H9 (cell line): ENCODE measurements at regions not wholly inside any gene's neighbourhood (a gene's known extent, or its start where the extent isn't known, plus 50 kb on each side); places are given as distances from the start of the nearest gene placed in this dataset.

ENCODE experiments used
- DNase-seq: peaks from one replicate; pipeline ENCODE4 v3.0.0-alpha.2; 2017
- H2AFZ ChIP-seq: one replicate; pipeline ENCODE4 v1.6.1; 2013; ENCODE audit warnings: mild to moderate bottlenecking, low read length, control low read depth, moderate library complexity
- H2AK5ac ChIP-seq: 2 replicates; pipeline ENCODE4 v1.6.1; 2013; ENCODE audit warnings: low read length, control low read depth, mixed read lengths; ENCODE audit not compliant: insufficient read length
- H2BK120ac ChIP-seq: one replicate; pipeline ENCODE4 v1.6.1; 2013; ENCODE audit warnings: low read depth, mild to moderate bottlenecking, low read length, control low read depth, inconsistent platforms; ENCODE audit not compliant: poor library complexity, severe bottlenecking
- H2BK12ac ChIP-seq: 2 replicates; pipeline ENCODE4 v1.6.1; 2013; ENCODE audit warnings: low read length, control low read depth, mixed read lengths, low read depth; ENCODE audit not compliant: insufficient read length
- H2BK15ac ChIP-seq: 2 replicates; pipeline ENCODE4 v1.6.1; 2013; ENCODE audit warnings: low read depth, low read length, control low read depth
- H2BK20ac ChIP-seq: one replicate; pipeline ENCODE4 v1.6.1; 2013; ENCODE audit warnings: low read depth, mild to moderate bottlenecking, low read length, control low read depth, inconsistent platforms; ENCODE audit not compliant: poor library complexity, severe bottlenecking
- H2BK5ac ChIP-seq: 2 replicates; pipeline ENCODE4 v1.6.1; 2013; ENCODE audit warnings: low read length, control low read depth, mixed read lengths; ENCODE audit not compliant: insufficient read length
- H3K14ac ChIP-seq: 2 replicates; pipeline ENCODE4 v1.6.1; 2013; ENCODE audit warnings: low read length, control low read depth; ENCODE audit not compliant: insufficient read depth
- H3K18ac ChIP-seq: 2 replicates; pipeline ENCODE4 v1.6.1; 2013; ENCODE audit warnings: low read depth, mild to moderate bottlenecking, mixed read lengths, low read length, control low read depth; ENCODE audit not compliant: insufficient read length
- H3K23ac ChIP-seq: 2 replicates; pipeline ENCODE4 v1.6.1; 2013; ENCODE audit warnings: low read length, control low read depth, mixed read lengths, low read depth; ENCODE audit not compliant: insufficient read length
- H3K23me2 ChIP-seq: 2 replicates; pipeline ENCODE4 v1.6.1; 2013; ENCODE audit warnings: low read depth, mild to moderate bottlenecking, mixed read lengths, low read length, control low read depth; ENCODE audit not compliant: insufficient read length, poor library complexity, severe bottlenecking
- H3K27ac ChIP-seq: 2 replicates; pipeline ENCODE4 v1.5.1; 2013; ENCODE audit warnings: low read length, control low read depth, mixed read lengths, low read depth; ENCODE audit not compliant: insufficient read length
- H3K27me3 ChIP-seq: 2 replicates; pipeline ENCODE4 v1.6.1; 2013; ENCODE audit warnings: low read length, control low read depth, inconsistent platforms; ENCODE audit not compliant: insufficient read depth
- H3K4ac ChIP-seq: 2 replicates; pipeline ENCODE4 v1.6.1; 2013; ENCODE audit warnings: low read depth, mild to moderate bottlenecking, control low read depth, inconsistent platforms, low read length, moderate library complexity
- H3K4me1 ChIP-seq: 2 replicates; pipeline ENCODE4 v1.6.1; 2013; ENCODE audit warnings: low read length, control low read depth, inconsistent platforms; ENCODE audit not compliant: insufficient read depth
- H3K4me2 ChIP-seq: 2 replicates; pipeline ENCODE4 v1.6.1; 2013; ENCODE audit warnings: low read length, control low read depth, mixed read lengths; ENCODE audit not compliant: insufficient read length, insufficient read depth
- H3K56ac ChIP-seq: 2 replicates; pipeline ENCODE4 v1.6.1; 2013; ENCODE audit warnings: low read depth, mild to moderate bottlenecking, mixed read lengths, low read length, control low read depth; ENCODE audit not compliant: insufficient read length
- H3K79me1 ChIP-seq: 2 replicates; pipeline ENCODE4 v1.6.1; 2013; ENCODE audit warnings: low read depth, mild to moderate bottlenecking, moderate library complexity, low read length, control low read depth, inconsistent platforms; ENCODE audit not compliant: insufficient read depth, poor library complexity, severe bottlenecking
- H3K79me2 ChIP-seq: 2 replicates; pipeline ENCODE4 v1.6.1; 2013; ENCODE audit warnings: low read length, control low read depth, inconsistent platforms; ENCODE audit not compliant: insufficient read depth
- H3K9ac ChIP-seq: 2 replicates; pipeline ENCODE4 v1.6.1; 2013; ENCODE audit warnings: low read length, control low read depth, mixed read lengths; ENCODE audit not compliant: insufficient read length; ENCODE audit errors: extremely low read depth
- H3K9me3 ChIP-seq: one replicate; pipeline ENCODE4 v1.6.1; 2013; ENCODE audit warnings: low read depth, low read length, inconsistent platforms; ENCODE audit not compliant: control insufficient read depth
- H3T11ph ChIP-seq: one replicate; pipeline ENCODE4 v1.6.1; 2013; ENCODE audit warnings: mild to moderate bottlenecking, low read length, control low read depth, inconsistent platforms
- H4K20me1 ChIP-seq: one replicate; pipeline ENCODE4 v1.6.1; 2013; ENCODE audit not compliant: control insufficient read depth, insufficient read length, insufficient read depth
- H4K5ac ChIP-seq: 2 replicates; pipeline ENCODE4 v1.6.1; 2013; ENCODE audit warnings: low read depth, mild to moderate bottlenecking, mixed read lengths, low read length, control low read depth; ENCODE audit not compliant: insufficient read length
- H4K8ac ChIP-seq: replicated peaks from 2 replicates; pipeline ENCODE4 v1.6.1; 2013; ENCODE audit warnings: low read length, control low read depth, mixed read lengths, low read depth; ENCODE audit not compliant: insufficient read length
- H4K91ac ChIP-seq: 2 replicates; pipeline ENCODE4 v1.6.1; 2013; ENCODE audit warnings: low read depth, mild to moderate bottlenecking, moderate library complexity, mixed read lengths, low read length, control low read depth; ENCODE audit not compliant: insufficient read length
- H3K27ac Mint-ChIP-seq, 3 experiments: 2 replicates in 2 of 3; 3 replicates in 1 of 3; pipeline ENCODE4 v1.8.0; 2020 to 2021; ENCODE audit warnings: mixed read lengths in 3 of 3, mild to moderate bottlenecking in 1 of 3, moderate library complexity in 1 of 3
- H3K27me3 Mint-ChIP-seq: 2 replicates; pipeline ENCODE4 v1.8.0; 2021; ENCODE audit warnings: low read depth, mild to moderate bottlenecking, moderate library complexity, mixed read lengths
- H3K36me3 Mint-ChIP-seq, 3 experiments: 2 replicates in 2 of 3; 3 replicates in 1 of 3; pipeline ENCODE4 v1.8.0; 2020 to 2021; ENCODE audit warnings: low read depth in 3 of 3, mixed read lengths in 3 of 3; ENCODE audit not compliant: insufficient read depth in 1 of 3
- H3K4me1 Mint-ChIP-seq, 2 experiments: 2 replicates each; pipeline ENCODE4 v1.8.0; 2020; ENCODE audit warnings: mixed read lengths in 2 of 2
- H3K4me3 Mint-ChIP-seq, 2 experiments: 2 replicates in 1 of 2; 3 replicates in 1 of 2; pipeline ENCODE4 v1.8.0; 2020 to 2021; ENCODE audit warnings: mild to moderate bottlenecking in 2 of 2, mixed read lengths in 2 of 2, moderate library complexity in 1 of 2
- H3K9me3 Mint-ChIP-seq, 2 experiments: 2 replicates in 1 of 2; 3 replicates in 1 of 2; pipeline ENCODE4 v1.8.0; 2020; ENCODE audit warnings: mild to moderate bottlenecking in 2 of 2, mixed read lengths in 2 of 2, moderate library complexity in 1 of 2
- WGBS: extraction: QIAGEN DNeasy Blood & Tissue Kit; methylation state at CpG from one replicate; pipeline ENCODE4 v1.1.7; 2013; ENCODE audit warnings: missing lambda C conversion rate, low lambda C conversion rate, mixed read lengths; ENCODE audit not compliant: insufficient read length; ENCODE audit errors: extremely low coverage; 5-methylcytosine and 5-hydroxymethylcytosine counted together
- TF ChIP-seq, protein P1 (sequence below): fragments of 200-600 bp; sonication (generic); conservative IDR thresholded peaks from 3 replicates; pipeline ENCODE4 v1.8.0; 2021; ENCODE audit warnings: antibody characterized with exemption, mild to moderate bottlenecking

DNA sequence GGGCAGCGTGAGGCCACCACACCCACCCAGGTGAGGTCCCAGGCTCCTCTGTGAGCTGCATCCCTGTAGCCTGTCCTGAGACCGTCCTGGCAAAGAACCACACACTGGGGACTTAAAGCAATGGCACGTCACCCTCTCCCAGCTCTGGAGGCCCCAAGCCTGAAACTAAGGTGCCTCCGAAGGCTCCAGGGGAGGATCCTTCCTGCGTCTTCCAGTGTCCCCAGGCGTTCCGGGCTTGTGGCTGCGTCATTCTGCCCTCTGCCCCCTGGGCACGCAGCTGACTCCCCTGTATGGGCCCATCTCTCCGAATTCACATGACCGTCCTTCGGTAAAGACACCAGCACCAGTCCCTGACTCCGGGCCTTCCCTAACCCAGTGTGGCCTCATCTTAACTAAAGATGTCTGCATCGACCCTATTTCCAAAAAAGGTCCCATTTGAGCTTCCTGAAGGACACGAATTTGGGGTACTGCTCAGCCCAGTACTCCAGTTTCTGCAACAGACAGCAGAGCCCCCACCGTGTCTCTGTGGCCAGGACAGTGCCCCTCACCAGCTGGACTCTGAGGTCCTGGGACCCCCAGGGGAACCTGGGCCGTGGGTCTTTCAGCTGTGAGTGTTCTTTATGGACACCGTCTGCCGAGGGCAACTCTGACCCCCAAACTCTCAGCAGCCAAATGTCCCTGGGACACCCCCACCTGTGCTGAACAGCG, 75.2 kb upstream of the CTDP1 start:
- no peak for DNase-seq

More for the DNA sequence above, 75.2 kb upstream of the CTDP1 start:
- H4K8ac ChIP-seq: no peak overlapping the region
- no peak overlapping the region for H3K56ac ChIP-seq
- H3K27ac ChIP-seq: no peak overlapping the region
- no peaks in the 10 kb centered on the region; a peak in 1 of 5 replicates for H3K9me3 Mint-ChIP-seq
- no peak overlapping the region for H4K91ac ChIP-seq
- no peak overlapping the region for H2BK12ac ChIP-seq
- H2BK20ac ChIP-seq: no peak overlapping the region
- no peak overlapping the region for H2AK5ac ChIP-seq
- no peaks in the 10 kb centered on the region for H3K36me3 Mint-ChIP-seq
- no peak overlapping the region for H3K4me2 ChIP-seq
- TF ChIP-seq, protein P1, sequence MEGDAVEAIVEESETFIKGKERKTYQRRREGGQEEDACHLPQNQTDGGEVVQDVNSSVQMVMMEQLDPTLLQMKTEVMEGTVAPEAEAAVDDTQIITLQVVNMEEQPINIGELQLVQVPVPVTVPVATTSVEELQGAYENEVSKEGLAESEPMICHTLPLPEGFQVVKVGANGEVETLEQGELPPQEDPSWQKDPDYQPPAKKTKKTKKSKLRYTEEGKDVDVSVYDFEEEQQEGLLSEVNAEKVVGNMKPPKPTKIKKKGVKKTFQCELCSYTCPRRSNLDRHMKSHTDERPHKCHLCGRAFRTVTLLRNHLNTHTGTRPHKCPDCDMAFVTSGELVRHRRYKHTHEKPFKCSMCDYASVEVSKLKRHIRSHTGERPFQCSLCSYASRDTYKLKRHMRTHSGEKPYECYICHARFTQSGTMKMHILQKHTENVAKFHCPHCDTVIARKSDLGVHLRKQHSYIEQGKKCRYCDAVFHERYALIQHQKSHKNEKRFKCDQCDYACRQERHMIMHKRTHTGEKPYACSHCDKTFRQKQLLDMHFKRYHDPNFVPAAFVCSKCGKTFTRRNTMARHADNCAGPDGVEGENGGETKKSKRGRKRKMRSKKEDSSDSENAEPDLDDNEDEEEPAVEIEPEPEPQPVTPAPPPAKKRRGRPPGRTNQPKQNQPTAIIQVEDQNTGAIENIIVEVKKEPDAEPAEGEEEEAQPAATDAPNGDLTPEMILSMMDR: no peak
- H3K9me3 ChIP-seq: no peaks in the 10 kb centered on the region
- no peaks in the 10 kb centered on the region for H3K79me1 ChIP-seq
- no peak overlapping the region for H3K18ac ChIP-seq
- H3K4me3 Mint-ChIP-seq: no peak overlapping the region
- H3K4me1 Mint-ChIP-seq: peaks cover 0 to 7% of the 10 kb centered on the region in 2 experiments; a peak in 3 of 4 replicates
- no CpG with 5 or more reads among the region's 20 CpGs for WGBS
- no peak overlapping the region for H3K23ac ChIP-seq
- no peaks in the 10 kb centered on the region; the same call in none of the 2 replicates for H3K27me3 Mint-ChIP-seq
- H3K9ac ChIP-seq: no peak overlapping the region
- no peak overlapping the region for H2BK5ac ChIP-seq
- H3K4ac ChIP-seq: no peak overlapping the region
- H2BK15ac ChIP-seq: no peak overlapping the region
- H4K20me1 ChIP-seq: no peaks in the 10 kb centered on the region
- H3K4me1 ChIP-seq: no peaks in the 10 kb centered on the region
- H3K23me2 ChIP-seq: no peaks in the 10 kb centered on the region
- H3K27me3 ChIP-seq: no peaks in the 10 kb centered on the region
- no peak overlapping the region for H2BK120ac ChIP-seq
- H3T11ph ChIP-seq: no peak overlapping the region
- no peak overlapping the region for H3K27ac Mint-ChIP-seq
- H2AFZ ChIP-seq: no peak overlapping the region
- no peak overlapping the region; the same call in 1 of the 2 replicates for H3K14ac ChIP-seq
- H3K79me2 ChIP-seq: no peaks in the 10 kb centered on the region
- no peak overlapping the region for H4K5ac ChIP-seq
